GM12878 (cell line): ENCODE measurements at regions not wholly inside any gene's neighbourhood (a gene's known extent, or its start where the extent isn't known, plus 50 kb on each side); places are given as distances from the start of the nearest gene placed in this dataset.

Source experiments
- ATAC-seq: fragments of 200-7000 bp; cut with Tn5 transposase; 3 replicates; pipeline ENCODE4 v1.9.1; 2020; ENCODE audit warnings: mild to moderate bottlenecking, moderate library complexity
- BruUV-seq: library from RNA; stranded (reverse); fragments of 400-500 nt; replicated peaks from 2 replicates; lab custom pipeline; 2021; lab: Mats Ljungman, UMichigan
- CTCF ChIA-PET: fragments of 300-600 bp; sonication (Branson Sonifier 250); formaldehyde crosslinking; extraction: SDS; loops from one replicate; lab custom pipeline; 2021; ENCODE audit warnings: inconsistent platforms; lab: Yijun Ruan, JAX
- POLR2A ChIA-PET: fragments of 350-600 bp; formaldehyde crosslinking; extraction: SDS; loops from one replicate; lab custom pipeline; 2021; ENCODE audit warnings: inconsistent platforms; lab: Charles Lee
- RAD21 ChIA-PET: fragments of 300-600 bp; sonication (Branson Sonifier 250); formaldehyde crosslinking; loops from one replicate; lab custom pipeline; 2023; ENCODE audit warnings: antibody characterized with exemption; ENCODE audit not compliant: unreplicated experiment; lab: Charles Lee
- SMC1A ChIA-PET: fragments of 300-600 bp; sonication (Branson Sonifier 250); formaldehyde crosslinking; loops from one replicate; lab custom pipeline; 2023; ENCODE audit not compliant: unreplicated experiment, uncharacterized antibody; lab: Charles Lee
- DNase-seq: peaks from one replicate; pipeline ENCODE4 v3.0.0-alpha.2; 2011; ENCODE audit warnings: low read depth, low spot score
- FAIRE-seq: peaks from 3 replicates; lab custom pipeline; 2011; peaks lifted over from hg19 to GRCh38; lab: Jason Lieb, UNC
- H2AFZ ChIP-seq: 2 replicates; pipeline ENCODE4 v1.6.0; 2011; ENCODE audit warnings: low read depth, low read length, control low read depth; ENCODE audit not compliant: control insufficient read depth
- H3K27ac ChIP-seq: 2 replicates; pipeline ENCODE4 v1.5.1; 2011; ENCODE audit warnings: control low read depth; ENCODE audit not compliant: control insufficient read depth, insufficient read depth
- H3K27me3 ChIP-seq, 2 experiments: replicated peaks in 1 of 2; 2 replicates each; pipeline versions ENCODE4 v1.6.0 to v1.6.1; 2011; ENCODE audit warnings: low read length in 1 of 2; ENCODE audit not compliant: control insufficient read depth in 2 of 2, insufficient read depth in 2 of 2
- H3K36me3 ChIP-seq, 2 experiments: 2 replicates each; pipeline ENCODE4 v1.5.1; 2011; ENCODE audit warnings: low read length in 1 of 2; ENCODE audit not compliant: control insufficient read depth in 2 of 2, insufficient read depth in 2 of 2
- H3K4me1 ChIP-seq: 2 replicates; pipeline ENCODE4 v1.6.1; 2011; ENCODE audit warnings: mild to moderate bottlenecking, low read length, moderate library complexity, mixed read lengths; ENCODE audit not compliant: control insufficient read depth, insufficient read depth
- H3K4me2 ChIP-seq: 2 replicates; pipeline ENCODE4 v1.6.0; 2011; ENCODE audit warnings: control low read depth; ENCODE audit not compliant: control insufficient read depth, insufficient read depth
- H3K4me3 ChIP-seq: fragments of 200-600 bp; sonication (generic); 2 replicates; pipeline ENCODE4 v1.5.1; 2016
- H3K79me2 ChIP-seq: 2 replicates; pipeline ENCODE4 v1.6.0; 2011; ENCODE audit warnings: low read length; ENCODE audit not compliant: control insufficient read depth, insufficient read depth
- H3K9ac ChIP-seq: 2 replicates; pipeline ENCODE4 v1.8.0; 2011; ENCODE audit warnings: low read length, control low read depth, mixed read lengths; ENCODE audit not compliant: control insufficient read depth, insufficient read depth
- H3K9me3 ChIP-seq: replicated peaks from 3 replicates; pipeline ENCODE4 v1.5.1; 2011; ENCODE audit warnings: mild to moderate bottlenecking, low read length; ENCODE audit not compliant: control insufficient read depth, insufficient read depth
- H4K20me1 ChIP-seq: 2 replicates; pipeline ENCODE4 v1.6.0; 2011; ENCODE audit not compliant: control insufficient read depth, insufficient read depth
- BRCA1 ChIP-seq: IDR thresholded peaks from 2 replicates; pipeline ENCODE4 v1.6.1; 2011; ENCODE audit warnings: low read depth, low read length, improper control_type of control experiment
- EZH2 ChIP-seq: IDR thresholded peaks from 2 replicates; pipeline ENCODE4 v1.6.1; 2012; ENCODE audit warnings: low read depth, mild to moderate bottlenecking, control low read depth, inconsistent platforms, low read length, borderline replicate concordance; ENCODE audit not compliant: control insufficient read depth
- HDAC2 ChIP-seq: fragments of 200-600 bp; sonication (generic); IDR thresholded peaks from 2 replicates; pipeline ENCODE4 v1.6.1; 2017
- NBN ChIP-seq: fragments of 450-650 bp; IDR thresholded peaks from 2 replicates; pipeline ENCODE4 v1.6.1; 2016
- POLR2A ChIP-seq: IDR thresholded peaks from 2 replicates; pipeline ENCODE4 v1.6.1; 2011; ENCODE audit warnings: low read depth, mild to moderate bottlenecking, low read length
- RB1 ChIP-seq: fragments of 450-650 bp; formaldehyde crosslinking; IDR thresholded peaks from 2 replicates; pipeline ENCODE4 v1.6.1; 2017; ENCODE audit warnings: mild to moderate bottlenecking, borderline replicate concordance
- TCF3 ChIP-seq: IDR thresholded peaks from 2 replicates; pipeline ENCODE4 v1.6.1; 2012; ENCODE audit warnings: low read depth, mild to moderate bottlenecking, low read length, borderline replicate concordance; ENCODE audit not compliant: insufficient read depth
- in situ Hi-C: fragments of 300-500 bp; cut with MboI; formaldehyde crosslinking; loops from 9 replicates; pipeline ENCODE4 v1.14.3; 2018; ENCODE audit warnings: mixed read lengths
- intact Hi-C: fragments of 100-400 bp; cut with micrococcal nuclease; formaldehyde crosslinking; loops from one replicate; pipeline ENCODE4 v1.14.2; 2022; ENCODE audit not compliant: unreplicated experiment
- TF ChIP-seq, protein P1 (sequence below): fragments of 450-650 bp; IDR thresholded peaks from 2 replicates; pipeline ENCODE4 v1.6.1; 2017; ENCODE audit warnings: borderline replicate concordance
- TF ChIP-seq, protein P2 (sequence below): fragments of 450-650 bp; IDR thresholded peaks from 2 replicates; pipeline ENCODE4 v1.6.1; 2014; ENCODE audit warnings: mild to moderate bottlenecking

DNA sequence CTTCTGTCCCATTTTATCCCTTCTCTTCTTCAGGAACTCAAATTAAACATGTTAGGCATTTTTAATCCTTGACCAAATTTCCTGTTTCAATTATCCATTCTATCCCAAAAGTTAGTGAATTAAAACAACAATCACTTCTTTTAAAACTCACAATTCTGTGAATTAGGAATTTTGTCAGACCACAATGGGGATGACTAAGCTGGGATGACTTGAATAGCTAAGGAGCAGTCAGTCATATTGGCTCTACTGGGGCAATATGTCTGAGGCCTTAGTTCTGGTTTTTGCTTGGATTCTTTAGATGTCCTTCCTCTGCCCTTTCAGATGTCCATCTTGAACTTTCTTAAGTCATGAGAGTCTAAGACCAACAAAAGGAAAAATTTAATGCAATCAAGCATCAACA lies 178.2 kb upstream of the TGFBR2 start:
- POLR2A ChIA-PET, result no interaction called here
- in situ Hi-C loops (no loop called here), intact Hi-C loops (no loop called here)
- BruUV-seq, result no TSS peak
- no peak for FAIRE-seq
- CTCF ChIA-PET, result no interaction called here
- RAD21 ChIA-PET, result no interaction called here
- no peak for DNase-seq
- Histone ChIP-seq H3K9ac (no peak overlapping the region), H2AFZ (no peak overlapping the region), H3K27ac (no peak overlapping the region), H3K79me2 (no peaks in the 10 kb centered on the region), H3K4me1 (no peaks in the 10 kb centered on the region), H4K20me1 (no peaks in the 10 kb centered on the region), H3K4me2 (no peak overlapping the region), H3K9me3 (no peaks in the 10 kb centered on the region), H3K4me3 (no peak overlapping the region), H3K27me3 (no peaks in the 10 kb centered on the region), H3K36me3 (no peaks in the 10 kb centered on the region)
- no peak for ATAC-seq
- TF ChIP-seq NBN, result no peak
- no peak for TF ChIP-seq POLR2A
- TF ChIP-seq, protein P1, sequence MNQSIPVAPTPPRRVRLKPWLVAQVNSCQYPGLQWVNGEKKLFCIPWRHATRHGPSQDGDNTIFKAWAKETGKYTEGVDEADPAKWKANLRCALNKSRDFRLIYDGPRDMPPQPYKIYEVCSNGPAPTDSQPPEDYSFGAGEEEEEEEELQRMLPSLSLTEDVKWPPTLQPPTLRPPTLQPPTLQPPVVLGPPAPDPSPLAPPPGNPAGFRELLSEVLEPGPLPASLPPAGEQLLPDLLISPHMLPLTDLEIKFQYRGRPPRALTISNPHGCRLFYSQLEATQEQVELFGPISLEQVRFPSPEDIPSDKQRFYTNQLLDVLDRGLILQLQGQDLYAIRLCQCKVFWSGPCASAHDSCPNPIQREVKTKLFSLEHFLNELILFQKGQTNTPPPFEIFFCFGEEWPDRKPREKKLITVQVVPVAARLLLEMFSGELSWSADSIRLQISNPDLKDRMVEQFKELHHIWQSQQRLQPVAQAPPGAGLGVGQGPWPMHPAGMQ, result no peak
- TF ChIP-seq RB1, result no peak
- TF ChIP-seq TCF3, result no peak
- no peak for TF ChIP-seq HDAC2
- TF ChIP-seq, protein P2, sequence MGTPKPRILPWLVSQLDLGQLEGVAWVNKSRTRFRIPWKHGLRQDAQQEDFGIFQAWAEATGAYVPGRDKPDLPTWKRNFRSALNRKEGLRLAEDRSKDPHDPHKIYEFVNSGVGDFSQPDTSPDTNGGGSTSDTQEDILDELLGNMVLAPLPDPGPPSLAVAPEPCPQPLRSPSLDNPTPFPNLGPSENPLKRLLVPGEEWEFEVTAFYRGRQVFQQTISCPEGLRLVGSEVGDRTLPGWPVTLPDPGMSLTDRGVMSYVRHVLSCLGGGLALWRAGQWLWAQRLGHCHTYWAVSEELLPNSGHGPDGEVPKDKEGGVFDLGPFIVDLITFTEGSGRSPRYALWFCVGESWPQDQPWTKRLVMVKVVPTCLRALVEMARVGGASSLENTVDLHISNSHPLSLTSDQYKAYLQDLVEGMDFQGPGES, result no peak
- no peak for TF ChIP-seq BRCA1
- TF ChIP-seq EZH2, result no peak
- SMC1A ChIA-PET, result no interaction called here
